GM21576 (cell line): ENCODE measurements at regions not wholly inside any gene's neighbourhood (a gene's known extent, or its start where the extent isn't known, plus 50 kb on each side); places are given as distances from the start of the nearest gene placed in this dataset.

ENCODE experiments used
- ATAC-seq: cut with Tn5 transposase; IDR thresholded peaks from one replicate; pipeline ENCODE4 v1.9.1; 2021; ENCODE audit warnings: mild to moderate bottlenecking, moderate library complexity; ENCODE audit not compliant: unreplicated experiment

DNA sequence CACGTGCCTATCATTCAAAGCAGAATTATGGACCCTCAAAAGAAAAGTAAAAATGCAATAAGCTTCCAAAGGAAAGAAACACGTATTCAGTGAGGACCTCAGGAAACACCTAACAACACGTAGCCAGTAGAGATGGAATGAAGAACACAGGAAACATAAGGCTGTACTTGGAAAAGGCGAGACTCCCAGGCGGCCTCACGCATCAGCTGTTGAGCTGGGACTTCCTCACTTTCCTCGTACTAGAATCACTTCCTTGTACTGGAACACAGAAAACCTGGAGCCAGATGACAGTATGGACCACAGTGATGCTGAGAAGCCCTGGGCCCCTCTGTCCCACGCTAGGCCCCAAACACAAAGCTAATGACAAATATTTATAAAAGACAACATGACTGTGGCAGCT is 94.4 kb upstream of the BACE2 start:
- ATAC-seq: no peak

GRCh38 chr21:41074396-41075184 is 93.4 kb upstream of the BACE2 start:
- ATAC-seq: no peak

GRCh38 chr21:41075656-41076055 is 92.3 kb upstream of the BACE2 start:
- ATAC-seq: no peak

- no peak for ATAC-seq
These were observed 91.9 kb upstream of the BACE2 start for GRCh38 chr21:41076064-41076463.

GRCh38 chr21:41079159-41079558 is 88.8 kb upstream of the BACE2 start:
- ATAC-seq: no peak

DNA sequence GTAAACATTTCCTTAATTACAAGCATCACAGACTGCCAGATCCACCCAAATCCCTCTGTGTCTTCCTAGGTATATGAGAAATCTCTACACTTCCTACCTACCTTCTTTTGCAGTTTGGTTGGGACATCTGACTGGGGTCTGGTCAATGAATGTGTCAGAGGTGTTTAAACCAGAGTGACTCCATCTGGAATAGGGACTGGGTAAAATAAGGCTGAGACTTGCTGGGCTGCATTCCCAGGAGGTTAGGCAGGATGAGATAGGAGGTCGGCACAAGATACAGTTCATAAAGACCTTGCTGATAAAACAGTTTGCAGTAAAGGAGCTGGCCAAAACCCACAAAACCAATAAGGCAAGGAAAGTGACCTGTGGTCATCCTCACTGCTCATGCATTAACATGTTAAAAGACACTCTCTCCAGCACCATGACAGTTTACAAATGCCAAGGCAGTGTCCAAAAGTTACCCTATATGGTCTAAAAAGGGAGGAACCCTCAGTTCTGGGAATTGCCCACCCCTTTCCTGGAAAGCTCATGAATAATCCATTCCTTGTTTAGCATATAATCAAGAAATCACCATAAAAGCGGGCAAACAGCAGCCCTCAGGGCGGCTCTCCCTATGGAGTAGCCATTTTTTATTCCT is 87.4 kb upstream of the BACE2 start:
- no peak for ATAC-seq

GRCh38 chr21:41086569-41086968 is 81.4 kb upstream of the BACE2 start:
- ATAC-seq: no peak

GRCh38 chr21:41090981-41091380 is 77.0 kb upstream of the BACE2 start:
- ATAC-seq: no peak

GRCh38 chr21:41091616-41092015 is 76.3 kb upstream of the BACE2 start:
- no peak for ATAC-seq

DNA sequence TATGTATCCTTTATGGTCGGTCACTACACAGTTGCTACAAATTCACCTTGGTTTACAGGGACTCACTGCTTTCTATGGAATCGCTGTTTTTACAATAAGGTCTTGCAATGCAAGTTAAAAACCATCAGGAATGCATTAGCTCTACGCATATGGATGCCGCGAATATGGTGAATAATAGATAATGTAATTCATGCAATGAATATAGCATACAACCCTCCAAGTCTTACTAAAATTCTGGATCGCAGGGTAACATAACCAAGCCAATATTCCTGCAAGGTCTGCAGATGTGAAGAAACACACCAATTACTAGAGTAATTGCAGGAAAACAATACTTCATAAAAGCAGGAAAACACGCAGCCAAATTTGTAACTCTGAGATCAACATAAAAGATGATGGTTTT is 75.6 kb upstream of the BACE2 start:
- ATAC-seq: no peak

GRCh38 chr21:41095983-41096382 is 72.0 kb upstream of the BACE2 start:
- no peak for ATAC-seq

GRCh38 chr21:41098076-41098475 is 69.9 kb upstream of the BACE2 start:
- no peak for ATAC-seq

- ATAC-seq: no peak
These were observed 69.4 kb upstream of the BACE2 start for GRCh38 chr21:41098481-41099042.

DNA sequence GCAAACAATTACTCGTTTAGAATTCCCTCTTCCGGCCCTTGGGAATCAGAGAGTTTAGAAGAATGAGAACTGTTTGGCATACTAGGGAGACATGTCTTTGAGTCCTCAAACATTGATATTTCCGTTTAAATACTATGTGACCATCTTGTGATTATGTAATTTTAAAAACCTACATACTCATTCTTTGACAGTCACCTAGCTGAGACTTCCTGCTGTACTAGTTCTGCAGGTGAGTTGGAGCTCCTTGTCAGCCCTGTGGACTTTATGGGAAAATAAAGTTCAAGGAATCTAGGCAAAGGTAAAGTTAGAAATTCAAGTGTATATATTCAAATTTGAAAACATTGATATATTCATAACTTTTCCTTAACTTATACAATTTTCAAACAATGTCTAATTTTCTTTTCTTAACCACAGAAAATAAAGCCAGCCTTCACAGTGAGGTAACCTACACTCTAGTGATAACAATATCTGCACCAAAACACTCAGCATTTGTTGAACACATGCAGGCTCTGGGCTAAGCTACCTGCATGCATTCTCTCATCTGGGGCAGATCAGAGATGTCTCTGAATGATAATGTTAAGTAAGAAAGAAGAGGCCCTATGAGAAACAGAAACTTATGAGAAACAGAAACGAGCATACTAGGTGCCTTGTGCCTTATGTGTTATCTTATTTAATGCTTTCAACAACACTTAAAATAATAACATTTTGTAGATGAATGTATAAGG is 67.0 kb upstream of the BACE2 start:
- no peak for ATAC-seq

- no peak for ATAC-seq
These were observed 65.7 kb upstream of the BACE2 start for GRCh38 chr21:41102281-41102680.

GRCh38 chr21:41107602-41108001 is 60.4 kb upstream of the BACE2 start:
- no peak for ATAC-seq

- no peak for ATAC-seq
These were observed 59.0 kb upstream of the BACE2 start for GRCh38 chr21:41108668-41109585.

DNA sequence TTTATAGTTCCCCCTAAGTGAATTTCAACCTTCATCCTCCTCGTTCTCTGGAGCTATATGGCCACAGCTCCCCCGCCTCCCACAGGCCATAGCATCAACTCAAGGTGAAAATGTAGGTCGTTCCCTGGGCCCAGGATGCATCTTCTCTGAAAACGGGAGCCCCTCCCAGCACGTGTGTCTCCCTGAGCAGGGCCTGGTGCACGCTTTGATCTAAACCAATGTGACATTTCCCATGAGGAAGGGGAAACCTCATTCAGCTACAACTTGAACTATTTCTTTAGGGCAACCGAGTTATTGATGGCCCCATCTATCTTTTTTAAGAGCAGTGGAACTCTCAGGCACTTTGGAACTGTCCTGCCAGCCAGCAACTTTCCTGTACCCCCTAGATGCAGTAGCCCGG is 57.8 kb upstream of the BACE2 start:
- ATAC-seq: no peak

- ATAC-seq: no peak
These were observed 57.3 kb upstream of the BACE2 start for GRCh38 chr21:41110664-41111063.

GRCh38 chr21:41111681-41112080 is 56.3 kb upstream of the BACE2 start:
- no peak for ATAC-seq
